HG02623 (cell line): ENCODE measurements at regions not wholly inside any gene's neighbourhood (a gene's known extent, or its start where the extent isn't known, plus 50 kb on each side); places are given as distances from the start of the nearest gene placed in this dataset.
"Not testable (repeated sequence)": the region's sequence is repeated elsewhere in the genome, so short reads cannot be mapped to it uniquely, and the experiment has no call there.

ENCODE experiments used
- ATAC-seq: cut with Tn5 transposase; IDR thresholded peaks from one replicate; pipeline ENCODE4 v1.9.1; 2021; ENCODE audit warnings: moderate library complexity; ENCODE audit not compliant: unreplicated experiment

GRCh38 chr20:40286975-40287531 is 402.0 kb downstream of the MAFB start:
- ATAC-seq = no peak

GRCh38 chr20:40284611-40285010 is 404.4 kb downstream of the MAFB start:
- ATAC-seq = no peak

- no peak for ATAC-seq
Measured at GRCh38 chr20:40283689-40284088, 405.3 kb downstream of the MAFB start.

- no peak for ATAC-seq
Measured at GRCh38 chr20:40282941-40283340, 406.1 kb downstream of the MAFB start.

GRCh38 chr20:40282541-40282940 is 406.5 kb downstream of the MAFB start:
- no peak for ATAC-seq

- no peak for ATAC-seq
Measured at GRCh38 chr20:40280616-40281015, 408.4 kb downstream of the MAFB start.

- ATAC-seq = no peak
Measured at GRCh38 chr20:40279390-40279789, 409.6 kb downstream of the MAFB start.

- no peak for ATAC-seq
Measured at GRCh38 chr20:40278673-40279072, 410.4 kb downstream of the MAFB start.

GRCh38 chr20:40276301-40276700 is 412.7 kb downstream of the MAFB start:
- ATAC-seq = no peak

GRCh38 chr20:40275738-40276137 is 413.3 kb downstream of the MAFB start:
- no peak for ATAC-seq

GRCh38 chr20:40274912-40275533 is 414.0 kb downstream of the MAFB start:
- ATAC-seq = no peak

GRCh38 chr20:40269274-40269673 is 419.8 kb downstream of the MAFB start:
- ATAC-seq = not testable (repeated sequence)

- ATAC-seq = no peak
Measured at GRCh38 chr20:40268321-40269075, 420.5 kb downstream of the MAFB start.

GRCh38 chr20:40265825-40266533 is 423.1 kb downstream of the MAFB start:
- ATAC-seq = no peak

GRCh38 chr20:40262219-40262618 is 426.8 kb downstream of the MAFB start:
- ATAC-seq = no peak

GRCh38 chr20:40258931-40259330 is 430.1 kb downstream of the MAFB start:
- no peak for ATAC-seq

- no peak for ATAC-seq
Measured at GRCh38 chr20:40257763-40258162, 431.3 kb downstream of the MAFB start.

GRCh38 chr20:40255365-40255764 is 433.7 kb downstream of the MAFB start:
- ATAC-seq = no peak

GRCh38 chr20:40254023-40254772 is 434.8 kb downstream of the MAFB start:
- ATAC-seq = no peak

GRCh38 chr20:40251284-40251932 is 437.6 kb downstream of the MAFB start:
- no peak for ATAC-seq
